Smooth muscle cell (in vitro differentiated cells): ENCODE measurements at regions not wholly inside any gene's neighbourhood (a gene's known extent, or its start where the extent isn't known, plus 50 kb on each side); places are given as distances from the start of the nearest gene placed in this dataset.

Experiments used
- DNase-seq: peaks from one replicate; lab custom pipeline; 2025; ENCODE audit not compliant: unreplicated experiment; lab: John Stamatoyannopoulos, UW
- H2AFZ ChIP-seq: fragments of 200-600 bp; sonication (generic); 2 replicates; pipeline ENCODE4 v1.6.0; 2016; ENCODE audit warnings: antibody characterized with exemption, low read depth, mild to moderate bottlenecking
- H3F3A ChIP-seq: fragments of 200-600 bp; sonication (generic); 2 replicates; pipeline ENCODE4 v1.6.0; 2017; ENCODE audit warnings: antibody characterized with exemption, low read depth
- H3K27ac ChIP-seq: fragments of 200-600 bp; sonication (generic); 2 replicates; pipeline ENCODE4 v1.5.1; 2016; ENCODE audit warnings: low read depth, mild to moderate bottlenecking
- H3K27me3 ChIP-seq: fragments of 200-600 bp; sonication (generic); 2 replicates; pipeline ENCODE4 v1.6.1; 2016; ENCODE audit warnings: low read depth, mild to moderate bottlenecking
- H3K36me3 ChIP-seq: fragments of 200-600 bp; sonication (generic); 2 replicates; pipeline ENCODE4 v1.5.1; 2016; ENCODE audit warnings: low read depth
- H3K4me1 ChIP-seq: fragments of 200-600 bp; sonication (generic); 2 replicates; pipeline ENCODE4 v1.5.1; 2016; ENCODE audit warnings: low read depth
- H3K4me2 ChIP-seq: fragments of 200-600 bp; sonication (generic); 2 replicates; pipeline ENCODE4 v1.6.0; 2016; ENCODE audit warnings: mild to moderate bottlenecking
- H3K4me3 ChIP-seq: fragments of 200-600 bp; sonication (generic); 2 replicates; pipeline ENCODE4 v1.5.1; 2016; ENCODE audit warnings: mild to moderate bottlenecking
- H3K79me2 ChIP-seq: fragments of 200-600 bp; sonication (generic); 2 replicates; pipeline ENCODE4 v1.6.0; 2016; ENCODE audit warnings: low read depth, mild to moderate bottlenecking
- H3K9ac ChIP-seq: fragments of 200-600 bp; sonication (generic); 2 replicates; pipeline ENCODE4 v1.6.0; 2016; ENCODE audit warnings: low read depth
- H3K9me3 ChIP-seq: fragments of 200-600 bp; sonication (generic); replicated peaks from 2 replicates; pipeline ENCODE4 v1.5.1; 2016; ENCODE audit warnings: low read depth
- H4K20me1 ChIP-seq: fragments of 200-600 bp; sonication (generic); 2 replicates; pipeline ENCODE4 v1.6.0; 2016; ENCODE audit warnings: low read depth
- WGBS: methylation state at CpG from one replicate; pipeline ENCODE4 v1.1.7; 2016; ENCODE audit warnings: low lambda C conversion rate; 5-methylcytosine and 5-hydroxymethylcytosine counted together
- TF ChIP-seq, protein P1 (sequence below): fragments of 200-600 bp; sonication (generic); IDR thresholded peaks from 2 replicates; pipeline ENCODE4 v1.5.1; 2017; ENCODE audit warnings: borderline replicate concordance, mild to moderate bottlenecking, antibody characterized with exemption; ENCODE audit not compliant: insufficient read depth, poor library complexity, severe bottlenecking

DNA sequence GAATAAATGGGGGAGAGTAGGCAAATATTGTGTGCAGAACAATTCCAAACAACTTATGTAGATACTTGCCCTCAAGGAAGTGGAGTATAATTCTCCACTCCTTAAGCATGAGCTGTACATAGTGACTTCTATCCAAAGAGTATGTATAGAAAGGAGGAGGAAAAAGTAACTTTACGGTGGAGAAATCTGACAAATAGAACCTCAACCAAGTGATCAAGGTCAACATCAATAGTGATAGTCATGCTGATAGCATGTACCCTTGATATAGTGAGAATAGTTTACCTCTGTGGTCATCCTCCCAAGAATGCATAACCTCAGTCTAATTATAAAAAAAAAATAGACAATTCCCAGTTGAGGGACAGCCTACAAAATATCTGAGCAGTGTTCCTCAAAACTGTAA lies 89.1 kb upstream of the NANOS1 start:
- no peak for DNase-seq

DNA sequence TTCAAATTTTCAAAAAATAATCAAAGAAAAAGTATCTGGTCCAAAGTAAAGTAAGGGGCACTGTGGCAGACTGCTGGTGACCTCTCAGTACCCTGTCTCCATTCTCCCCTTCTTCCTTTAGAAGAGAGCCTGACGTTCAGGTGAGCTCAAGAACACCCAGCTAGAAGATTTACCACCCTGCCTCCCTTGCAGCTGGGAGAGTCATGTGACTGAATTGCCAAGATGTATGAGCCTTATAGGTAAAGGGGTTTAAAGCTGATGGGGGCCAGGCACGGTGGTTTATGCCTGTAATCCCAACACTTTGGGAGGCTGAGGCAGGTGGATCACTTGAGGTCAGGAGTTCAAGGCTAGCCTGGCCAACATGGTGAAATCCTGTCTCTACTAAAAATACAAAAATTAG lies 86.3 kb upstream of the NANOS1 start:
- TF ChIP-seq, protein P1, sequence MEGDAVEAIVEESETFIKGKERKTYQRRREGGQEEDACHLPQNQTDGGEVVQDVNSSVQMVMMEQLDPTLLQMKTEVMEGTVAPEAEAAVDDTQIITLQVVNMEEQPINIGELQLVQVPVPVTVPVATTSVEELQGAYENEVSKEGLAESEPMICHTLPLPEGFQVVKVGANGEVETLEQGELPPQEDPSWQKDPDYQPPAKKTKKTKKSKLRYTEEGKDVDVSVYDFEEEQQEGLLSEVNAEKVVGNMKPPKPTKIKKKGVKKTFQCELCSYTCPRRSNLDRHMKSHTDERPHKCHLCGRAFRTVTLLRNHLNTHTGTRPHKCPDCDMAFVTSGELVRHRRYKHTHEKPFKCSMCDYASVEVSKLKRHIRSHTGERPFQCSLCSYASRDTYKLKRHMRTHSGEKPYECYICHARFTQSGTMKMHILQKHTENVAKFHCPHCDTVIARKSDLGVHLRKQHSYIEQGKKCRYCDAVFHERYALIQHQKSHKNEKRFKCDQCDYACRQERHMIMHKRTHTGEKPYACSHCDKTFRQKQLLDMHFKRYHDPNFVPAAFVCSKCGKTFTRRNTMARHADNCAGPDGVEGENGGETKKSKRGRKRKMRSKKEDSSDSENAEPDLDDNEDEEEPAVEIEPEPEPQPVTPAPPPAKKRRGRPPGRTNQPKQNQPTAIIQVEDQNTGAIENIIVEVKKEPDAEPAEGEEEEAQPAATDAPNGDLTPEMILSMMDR, result no peak
- Histone ChIP-seq H3K27me3 (no peaks in the 10 kb centered on the region), H3K9ac (no peak overlapping the region), H3K79me2 (no peaks in the 10 kb centered on the region), H2AFZ (no peak overlapping the region), H3K4me3 (no peak overlapping the region), H3K4me2 (no peak overlapping the region), H4K20me1 (no peaks in the 10 kb centered on the region), H3K9me3 (no peaks in the 10 kb centered on the region), H3K4me1 (no peaks in the 10 kb centered on the region), H3F3A (no peaks in the 10 kb centered on the region), H3K36me3 (no peaks in the 10 kb centered on the region), H3K27ac (no peak overlapping the region)
- DNase-seq, result no peak
- WGBS, result 94% methylated on average over 2 of the region's 2 CpGs

More for the DNA sequence above, 89.1 kb upstream of the NANOS1 start:
- Histone ChIP-seq H3K27ac (no peak overlapping the region), H3K36me3 (no peaks in the 10 kb centered on the region), H2AFZ (no peak overlapping the region), H4K20me1 (no peaks in the 10 kb centered on the region), H3K9me3 (no peaks in the 10 kb centered on the region), H3K27me3 (peaks cover 3% of the 10 kb centered on the region), H3F3A (no peaks in the 10 kb centered on the region), H3K4me3 (no peak overlapping the region), H3K4me1 (no peaks in the 10 kb centered on the region), H3K79me2 (no peaks in the 10 kb centered on the region), H3K4me2 (no peak overlapping the region), H3K9ac (no peak overlapping the region)
- TF ChIP-seq, protein P1, result no peak
- WGBS, result 94% methylated on average over 1 of the region's 1 CpG

DNA sequence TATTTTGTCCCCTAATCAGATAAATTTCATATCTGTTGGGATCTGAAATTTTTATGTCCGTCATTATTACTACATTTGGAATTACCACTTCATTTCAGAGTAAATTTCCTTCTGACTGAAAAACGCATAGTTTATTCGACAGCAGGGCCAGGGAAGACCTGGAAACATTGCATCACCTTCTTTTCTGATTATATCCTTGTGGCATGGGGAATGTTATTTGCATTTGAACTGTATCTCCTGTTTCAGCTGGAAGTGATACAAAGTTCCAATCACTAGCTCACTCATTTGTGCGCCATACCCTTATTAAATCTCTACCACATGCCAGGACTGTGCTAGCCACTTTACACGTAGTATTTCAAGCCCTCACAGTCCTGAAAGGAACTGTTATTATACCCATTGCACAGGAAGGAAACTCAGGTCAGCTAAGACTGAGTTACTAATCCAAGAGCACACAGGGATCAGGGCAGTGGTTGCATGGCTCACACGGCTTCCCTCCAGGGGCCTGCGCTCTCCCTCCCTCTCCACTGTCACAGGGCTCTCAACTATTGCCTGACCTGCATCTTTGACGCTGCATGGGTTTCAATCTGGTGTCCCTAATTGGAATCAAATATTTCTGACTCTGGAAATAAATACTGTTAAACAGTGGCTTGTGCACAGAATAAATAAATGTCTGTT lies 84.4 kb upstream of the NANOS1 start:
- Histone ChIP-seq H3K27me3 (no peaks in the 10 kb centered on the region), H3K9ac (no peak overlapping the region)
- WGBS, result 83% methylated on average over 8 of the region's 8 CpGs

More for the DNA sequence above, 84.4 kb upstream of the NANOS1 start:
- H3K4me2 ChIP-seq, result no peak overlapping the region
- H3F3A ChIP-seq, result no peaks in the 10 kb centered on the region
- TF ChIP-seq, protein P1, result no peak
- H3K4me3 ChIP-seq, result no peak overlapping the region
- H3K4me1 ChIP-seq, result no peaks in the 10 kb centered on the region
- no peaks in the 10 kb centered on the region for H3K36me3 ChIP-seq
- no peak overlapping the region for H2AFZ ChIP-seq
- no peaks in the 10 kb centered on the region for H4K20me1 ChIP-seq
- no peak overlapping the region for H3K27ac ChIP-seq
- DNase-seq, result no peak
- H3K9me3 ChIP-seq, result no peaks in the 10 kb centered on the region
- no peaks in the 10 kb centered on the region for H3K79me2 ChIP-seq
